ENCODE measurements at regions not wholly inside any gene's neighbourhood (a gene's known extent, or its start where the extent isn't known, plus 50 kb on each side); places are given as distances from the start of the nearest gene placed in this dataset.
"Not testable (repeated sequence)": the region's sequence is repeated elsewhere in the genome, so short reads cannot be mapped to it uniquely, and the experiment has no call there.

DNA sequence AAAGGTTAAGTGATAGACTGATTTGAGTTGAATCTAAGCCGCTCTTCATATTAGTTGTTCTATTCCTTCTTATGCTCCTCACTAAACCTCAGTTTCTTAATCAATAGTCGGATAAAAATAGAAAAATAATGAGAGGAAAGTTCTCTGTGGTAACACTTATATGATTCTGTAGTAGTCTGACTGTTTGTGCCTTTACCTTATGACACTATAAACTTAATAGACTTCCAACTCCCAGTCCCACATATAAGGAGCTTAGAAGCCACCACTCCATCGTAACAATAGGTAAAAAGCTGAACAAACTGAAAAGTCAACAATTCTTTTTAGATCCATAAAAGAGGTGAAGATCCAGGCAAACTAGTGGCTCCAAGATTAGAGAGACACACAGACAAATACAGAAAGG, 192.3 kb downstream of the SPDYE17 start:
- not testable (repeated sequence) for DNase-seq

DNA sequence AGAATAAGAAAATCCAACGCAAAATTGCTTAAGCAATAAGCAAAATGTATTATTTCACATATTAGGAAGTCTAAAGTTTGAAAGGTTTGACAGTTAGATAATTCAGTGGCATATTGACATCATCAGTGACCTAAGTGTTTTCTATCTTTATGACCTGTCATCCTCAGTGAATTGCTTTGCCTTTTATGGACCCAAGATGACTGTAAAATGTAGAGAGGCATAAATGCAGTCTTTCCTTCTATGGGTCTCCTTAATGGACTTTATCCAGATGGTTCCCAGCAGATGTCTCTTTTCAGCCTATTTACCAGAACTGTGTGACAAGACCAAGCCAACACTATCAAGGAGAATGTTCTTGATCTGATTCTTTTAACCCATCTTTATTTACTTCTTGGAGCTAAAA, 192.9 kb downstream of the SPDYE17 start:
- not testable (repeated sequence) for DNase-seq

DNA sequence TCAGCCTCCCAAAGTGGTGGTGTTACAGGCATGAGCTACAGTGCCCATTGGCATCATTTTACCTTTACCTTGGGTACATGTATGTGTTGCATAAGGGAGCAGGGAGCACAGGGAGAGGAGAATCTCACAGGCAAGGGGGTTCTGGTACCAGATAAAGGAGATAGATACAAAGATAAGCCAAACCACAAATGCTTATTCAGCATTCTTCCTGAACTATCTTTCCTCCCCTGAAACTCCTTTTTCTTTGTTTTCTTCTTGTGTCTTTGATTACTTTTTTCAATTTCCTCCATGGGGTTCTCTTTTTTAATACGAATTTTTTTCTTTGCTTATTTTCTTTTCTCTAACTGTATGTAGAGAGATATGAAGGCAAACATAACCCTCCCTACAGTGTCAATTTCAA, 193.8 kb downstream of the SPDYE17 start:
- DNase-seq = not testable (repeated sequence)

DNA sequence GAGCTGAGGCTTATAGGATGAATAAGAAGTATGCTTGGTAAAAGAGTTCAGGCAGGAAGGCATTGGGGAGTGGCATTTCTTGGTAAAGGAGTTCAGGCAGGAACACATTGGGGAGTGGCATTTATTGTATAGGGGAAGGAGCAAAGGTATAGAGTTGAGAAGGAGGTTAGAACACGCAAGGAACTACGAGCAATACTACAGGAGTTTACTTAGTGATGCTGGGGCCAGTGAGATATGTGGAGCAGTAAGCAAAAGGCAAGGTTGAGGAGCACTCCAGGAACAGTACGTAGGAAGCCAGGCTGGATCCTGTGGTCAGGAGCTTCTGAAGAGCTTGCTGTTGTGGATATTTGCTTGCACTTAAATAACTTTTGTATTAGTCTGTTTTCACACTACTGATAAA, 202.2 kb upstream of the POMZP3 start:
- not testable (repeated sequence) for DNase-seq

DNA sequence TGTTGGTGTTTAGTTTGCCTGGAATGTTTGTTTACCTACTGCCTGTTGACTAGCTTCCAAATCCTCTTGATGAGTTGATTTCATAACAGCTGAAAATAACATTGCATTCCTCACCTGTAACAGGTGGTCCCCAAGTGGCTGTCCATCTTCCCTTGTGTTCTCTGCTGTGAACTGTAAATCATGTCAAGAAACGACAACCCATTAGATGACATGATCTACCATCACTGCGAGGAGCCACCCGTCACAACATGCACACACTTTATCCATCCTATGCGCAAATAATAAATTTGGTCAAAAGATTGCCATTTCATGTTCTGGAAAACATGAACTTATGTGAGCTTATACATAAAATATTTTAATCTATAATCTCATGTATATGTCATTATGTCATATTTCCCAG, 199.1 kb upstream of the POMZP3 start:
- DNase-seq = not testable (repeated sequence)

DNA sequence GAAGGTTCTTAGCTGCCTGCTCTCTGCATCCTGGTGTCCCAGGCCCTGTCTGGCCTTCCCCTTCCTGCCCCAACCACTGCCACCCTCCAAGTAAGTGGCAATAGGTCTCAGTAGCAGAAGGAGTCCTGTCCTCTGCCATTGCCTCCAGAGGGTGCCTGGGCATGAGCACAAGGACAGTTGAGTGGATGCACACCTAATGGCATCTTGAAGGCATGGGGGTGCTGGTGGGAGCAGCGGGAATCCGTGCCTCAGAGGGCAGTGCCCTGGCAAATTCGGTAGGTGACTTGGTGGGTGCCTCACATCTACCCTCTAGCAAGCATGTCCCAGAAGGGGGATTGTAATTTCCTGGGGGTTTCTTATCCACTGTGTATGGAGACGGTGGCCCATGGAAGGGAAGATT, 182.8 kb upstream of the POMZP3 start:
- not testable (repeated sequence) for DNase-seq

DNA sequence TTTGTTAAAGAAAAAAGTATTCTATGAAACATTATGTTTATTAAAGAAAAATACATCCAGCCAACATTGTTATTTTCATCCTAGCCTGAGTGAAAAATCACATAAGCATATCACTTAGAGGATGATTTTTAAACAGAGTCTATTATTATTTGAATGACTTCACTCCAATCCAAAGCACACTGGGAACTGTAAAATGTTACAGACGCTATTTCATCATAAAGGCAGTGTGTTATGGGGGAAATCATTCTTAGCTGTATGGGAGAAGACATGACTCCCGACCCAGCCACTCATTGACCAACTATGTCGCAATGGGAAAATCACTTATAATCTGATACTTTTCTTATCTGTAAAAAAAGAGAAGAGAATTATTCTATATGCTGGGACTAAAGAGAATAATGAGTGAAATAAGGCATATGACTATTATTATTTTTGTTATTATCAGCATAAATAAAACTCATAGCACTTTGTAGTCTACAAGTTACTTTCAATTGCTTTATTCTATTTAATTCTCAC, 180.6 kb upstream of the POMZP3 start:
- DNase-seq = not testable (repeated sequence)

DNA sequence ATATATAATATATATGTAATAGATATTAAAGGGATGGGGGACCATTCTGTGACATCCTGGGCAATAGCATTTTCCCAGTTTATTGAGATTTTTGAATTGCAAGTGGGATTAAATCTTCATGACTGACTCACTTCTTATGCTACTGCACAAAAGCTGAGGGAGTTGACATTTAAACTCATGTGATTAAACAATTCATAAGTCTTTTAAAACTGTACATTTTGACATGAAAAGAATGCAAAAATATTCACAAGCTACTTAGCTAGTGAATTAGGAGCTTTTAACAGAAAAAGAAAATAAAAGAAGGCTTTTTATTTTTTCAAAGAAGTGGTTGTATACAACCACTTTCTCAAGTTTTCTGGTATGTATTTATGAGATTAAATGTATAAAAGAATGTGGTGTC, 179.4 kb upstream of the POMZP3 start:
- not testable (repeated sequence) for DNase-seq

DNA sequence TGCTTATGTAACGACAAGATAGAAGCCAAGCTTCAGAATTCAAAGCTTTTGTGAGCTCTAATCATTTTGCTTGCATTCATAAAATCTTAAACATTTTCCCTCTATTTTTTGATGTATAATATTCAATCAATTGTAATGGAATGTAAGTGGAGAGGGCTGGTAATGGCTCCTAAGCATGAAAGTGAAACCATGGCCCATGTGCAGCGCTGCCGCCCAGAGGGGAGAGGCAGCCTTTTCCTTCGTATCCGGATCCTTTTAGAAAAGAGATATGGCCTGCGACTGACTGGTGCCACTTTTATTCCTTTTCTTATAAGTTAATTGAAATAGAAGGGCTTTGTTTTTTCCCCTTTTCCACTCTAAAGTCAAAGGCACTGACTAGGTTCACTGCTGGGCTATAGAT, 178.9 kb upstream of the POMZP3 start:
- DNase-seq = not testable (repeated sequence)

DNA sequence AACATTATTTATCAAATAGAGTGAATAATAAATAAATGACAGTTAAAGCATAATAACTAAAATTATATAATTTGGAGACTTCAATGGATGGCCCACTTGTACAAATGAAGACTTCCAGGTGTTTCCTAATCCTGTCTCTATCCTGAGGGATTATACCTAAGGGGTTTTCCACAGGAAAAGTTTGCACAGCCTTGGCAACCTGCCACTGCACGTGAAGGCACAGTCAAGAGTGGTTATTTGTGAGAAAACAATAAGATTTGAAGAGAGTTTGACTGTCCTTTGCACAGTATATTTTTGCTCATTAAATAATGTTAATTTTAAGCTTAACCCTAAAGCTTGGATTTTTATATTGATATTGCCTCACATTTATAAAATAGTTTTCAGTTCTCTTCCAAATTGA, 178.2 kb upstream of the POMZP3 start:
- DNase-seq = not testable (repeated sequence)

DNA sequence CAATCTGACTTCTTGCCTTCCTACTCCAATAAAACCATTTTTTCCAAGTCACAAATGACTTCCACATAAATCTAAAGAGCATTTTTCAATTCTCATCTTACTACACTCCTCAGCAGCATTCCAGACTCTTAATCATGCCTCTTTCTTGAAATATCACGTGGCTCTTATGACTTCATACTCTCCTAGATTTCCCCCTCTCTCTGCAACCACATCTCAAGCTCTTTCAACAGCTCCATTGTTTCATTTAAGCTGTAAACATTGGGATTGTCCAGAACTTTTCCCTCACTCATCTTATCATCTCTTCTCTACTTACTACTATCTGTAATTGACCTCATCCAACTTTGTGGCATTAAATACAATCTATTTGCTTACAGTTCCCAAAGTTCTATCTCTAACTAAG, 170.6 kb upstream of the POMZP3 start:
- not testable (repeated sequence) for DNase-seq

DNA sequence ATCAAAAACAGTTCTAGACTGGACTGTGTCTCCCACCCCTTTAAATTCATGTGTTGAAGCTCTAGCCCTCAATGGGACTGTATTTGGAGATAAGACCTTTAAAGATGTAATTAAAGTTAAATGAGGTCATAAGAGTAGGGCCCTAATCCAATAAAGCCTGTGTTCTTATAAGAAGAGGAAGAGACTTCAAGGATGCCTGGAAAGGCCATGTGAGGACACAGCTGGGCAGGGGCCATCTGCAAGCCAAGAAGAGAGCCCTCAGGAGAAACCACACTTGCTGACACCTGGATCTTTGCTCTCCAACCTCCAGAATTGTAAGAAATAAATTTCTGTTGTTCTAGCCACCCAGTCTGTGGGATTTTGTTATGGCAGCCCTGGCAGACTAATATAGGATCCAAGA, 153.6 kb upstream of the POMZP3 start:
- DNase-seq = not testable (repeated sequence)

DNA sequence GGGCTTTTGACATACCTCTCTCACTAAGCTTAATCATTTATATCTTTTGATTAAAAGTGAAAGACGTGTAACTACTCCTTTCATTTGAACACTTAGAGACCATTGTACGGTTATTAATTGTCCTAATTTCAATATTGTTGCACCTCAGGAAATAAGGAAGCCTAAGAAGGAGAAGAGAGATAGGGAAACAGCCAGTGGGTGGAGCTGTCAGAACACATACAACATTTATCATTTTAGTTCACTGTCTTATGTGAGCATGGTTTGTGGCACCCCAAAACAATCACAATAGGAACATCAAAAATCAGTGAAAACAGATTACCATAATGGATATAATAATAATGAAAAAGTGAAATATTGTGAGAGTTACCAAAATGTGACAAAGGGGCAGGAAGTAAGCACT, 147.2 kb upstream of the POMZP3 start:
- DNase-seq = not testable (repeated sequence)

DNA sequence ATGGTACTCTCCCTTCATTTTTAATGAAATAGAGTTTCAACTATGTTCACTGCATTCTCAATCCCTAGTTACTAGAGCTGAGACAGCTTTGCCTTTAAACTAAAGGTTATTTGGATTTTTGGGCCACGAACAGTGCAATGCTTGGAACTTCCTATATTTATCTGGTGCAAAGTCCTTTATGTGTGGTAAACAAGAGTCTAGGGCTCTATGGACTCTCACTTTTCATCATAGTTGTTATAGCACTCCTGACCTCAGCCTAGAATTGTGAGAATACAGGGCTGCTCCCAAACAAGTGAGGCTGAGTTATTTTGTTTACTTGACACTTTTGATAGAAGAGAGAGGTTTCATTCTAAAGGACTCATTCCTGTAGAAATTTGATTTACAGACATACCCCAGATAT, 144.9 kb upstream of the POMZP3 start:
- DNase-seq = not testable (repeated sequence)

DNA sequence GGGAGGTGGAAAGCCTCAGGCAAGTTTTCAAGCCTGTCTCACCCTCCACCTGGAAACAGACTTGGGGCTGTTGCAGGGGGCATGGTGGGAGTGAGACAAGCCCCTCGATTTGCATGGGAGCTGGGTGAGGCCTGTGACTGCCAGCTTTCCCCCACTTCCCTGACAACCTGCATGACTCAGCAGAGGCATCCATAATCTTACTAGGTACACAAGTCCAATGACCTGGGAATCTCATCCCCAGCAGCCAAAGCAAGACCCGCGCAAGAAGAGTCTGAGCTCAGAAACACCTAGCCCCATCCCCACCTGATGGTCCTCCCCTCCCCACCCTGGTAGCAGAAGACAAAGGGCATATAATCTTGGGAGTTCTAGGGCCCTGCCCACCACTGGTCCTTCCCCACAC, 136.9 kb upstream of the POMZP3 start:
- DNase-seq = not testable (repeated sequence)

DNA sequence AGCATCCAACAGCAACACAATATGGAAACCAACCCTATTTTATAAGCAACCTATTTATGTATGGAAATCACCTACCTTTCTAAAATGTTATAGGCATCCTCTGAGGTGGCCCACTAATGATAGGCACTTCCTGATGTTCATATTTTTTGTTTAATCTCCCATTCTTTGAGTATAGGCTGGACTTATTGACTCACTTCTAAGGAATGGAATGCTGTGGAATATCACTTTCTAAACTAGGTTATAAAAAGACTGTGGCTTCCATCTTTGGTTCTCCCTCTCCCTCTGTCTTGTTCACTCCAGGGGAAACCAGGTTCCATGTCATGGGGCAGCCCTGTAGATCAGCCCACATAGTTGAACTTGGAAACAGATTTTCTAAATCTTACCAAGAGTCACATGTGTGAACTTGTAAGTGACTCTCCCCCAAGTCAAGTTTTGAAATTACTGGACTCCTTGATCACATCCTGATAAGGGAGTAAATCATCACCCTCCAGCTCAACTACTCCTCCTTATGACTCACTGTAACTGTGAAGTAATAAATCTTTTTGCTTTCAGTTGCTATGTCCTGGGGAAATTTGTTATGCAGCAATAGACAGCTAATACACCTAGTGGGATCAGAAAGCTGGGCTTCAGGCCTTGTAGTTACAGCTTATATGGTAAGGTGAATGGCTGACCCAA, 133.6 kb upstream of the POMZP3 start:
- not testable (repeated sequence) for DNase-seq

DNA sequence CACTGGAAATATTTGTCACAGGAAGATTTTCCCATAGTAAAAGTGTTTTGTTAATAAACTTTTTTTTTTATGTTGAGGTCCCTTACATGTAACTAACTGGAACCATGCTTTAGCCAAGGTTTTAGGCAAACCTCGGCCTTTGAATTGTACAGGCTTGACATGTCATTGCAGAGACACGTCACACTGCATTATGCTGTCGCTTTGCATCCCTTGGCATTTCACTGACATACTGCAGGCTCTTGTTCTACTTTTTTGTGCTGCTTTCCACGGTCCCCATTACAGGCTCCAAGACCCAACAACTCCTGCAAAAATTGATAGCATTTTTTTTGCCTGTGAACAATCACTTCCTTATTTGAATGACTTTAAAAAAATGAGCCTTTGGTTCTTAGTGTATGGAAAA, 112.5 kb upstream of the POMZP3 start:
- not testable (repeated sequence) for DNase-seq

DNA sequence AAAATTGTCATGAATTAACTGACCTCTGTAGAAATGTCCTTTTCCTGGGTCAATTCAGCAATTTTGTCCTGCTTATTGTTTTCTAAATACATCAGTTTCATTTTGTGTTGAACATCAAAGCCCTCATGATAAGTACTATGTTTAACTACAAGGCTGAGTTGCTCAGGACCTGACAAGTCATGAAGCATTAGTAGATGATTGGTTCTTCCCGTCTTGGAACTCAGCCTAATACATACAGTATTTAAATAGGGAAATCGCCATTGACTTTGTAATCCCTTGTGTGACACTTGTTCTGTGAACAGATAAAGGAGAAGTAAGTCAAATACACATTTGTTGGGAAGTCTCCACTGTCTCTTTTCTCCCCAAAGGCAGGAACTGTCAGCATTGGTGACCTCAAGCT, 109.6 kb upstream of the POMZP3 start:
- not testable (repeated sequence) for DNase-seq

DNA sequence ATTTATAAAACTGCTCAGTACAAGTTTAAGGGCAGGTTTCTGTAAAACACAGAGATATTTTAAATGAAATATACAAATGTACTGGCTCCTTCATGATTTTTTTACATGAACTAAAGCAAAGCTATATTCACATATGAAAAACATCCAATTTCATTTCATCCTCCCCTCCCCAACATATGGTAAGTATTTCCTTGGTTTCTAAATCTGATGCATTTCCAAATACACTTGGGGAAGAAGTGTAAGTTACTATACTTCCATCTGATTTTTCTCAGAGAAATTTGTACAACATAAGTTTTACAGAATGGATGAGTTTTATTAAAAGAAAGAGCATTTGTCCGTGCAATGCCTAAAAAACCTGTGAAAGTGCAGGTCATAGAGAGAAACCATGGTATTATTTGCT, 109.0 kb upstream of the POMZP3 start:
- not testable (repeated sequence) for DNase-seq

DNA sequence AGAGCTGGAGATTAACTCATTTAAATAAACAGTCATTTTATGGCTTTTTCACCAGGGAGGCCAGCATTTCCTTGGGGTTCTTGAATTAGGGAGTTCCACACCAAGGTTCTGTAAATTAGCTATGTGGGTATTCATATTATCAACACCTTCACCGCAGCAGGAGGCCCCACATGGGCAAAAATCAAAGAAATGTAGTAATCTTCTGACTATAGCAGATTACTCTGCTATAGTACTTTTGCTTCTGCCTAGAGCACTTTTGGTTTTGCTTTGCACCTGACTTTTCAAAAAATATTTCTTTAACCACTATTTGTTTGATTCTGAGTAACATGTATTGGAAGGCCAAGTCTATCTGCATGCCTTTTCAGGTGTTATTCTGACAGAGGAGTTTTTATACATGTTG, 108.6 kb upstream of the POMZP3 start:
- DNase-seq = not testable (repeated sequence)

DNA sequence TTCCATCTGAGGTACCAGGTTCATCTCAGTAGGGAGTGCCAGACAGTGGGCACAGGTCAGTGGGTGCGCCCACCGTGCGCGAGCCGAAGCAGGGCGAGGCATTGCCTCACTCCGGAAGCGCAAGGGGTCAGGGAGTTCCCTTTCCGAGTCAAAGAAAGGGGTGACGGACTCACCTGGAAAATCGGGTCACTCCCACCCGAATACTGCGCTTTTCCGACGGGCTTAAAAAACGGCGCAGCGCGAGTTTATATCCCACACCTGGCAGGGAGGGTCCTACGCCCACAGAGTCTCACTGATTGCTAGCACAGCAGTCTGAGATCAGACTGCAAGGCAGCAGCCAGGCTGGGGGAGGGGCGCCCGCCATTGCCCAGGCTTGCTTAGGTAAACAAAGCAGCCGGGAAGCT, 101.5 kb upstream of the POMZP3 start:
- not testable (repeated sequence) for DNase-seq

DNA sequence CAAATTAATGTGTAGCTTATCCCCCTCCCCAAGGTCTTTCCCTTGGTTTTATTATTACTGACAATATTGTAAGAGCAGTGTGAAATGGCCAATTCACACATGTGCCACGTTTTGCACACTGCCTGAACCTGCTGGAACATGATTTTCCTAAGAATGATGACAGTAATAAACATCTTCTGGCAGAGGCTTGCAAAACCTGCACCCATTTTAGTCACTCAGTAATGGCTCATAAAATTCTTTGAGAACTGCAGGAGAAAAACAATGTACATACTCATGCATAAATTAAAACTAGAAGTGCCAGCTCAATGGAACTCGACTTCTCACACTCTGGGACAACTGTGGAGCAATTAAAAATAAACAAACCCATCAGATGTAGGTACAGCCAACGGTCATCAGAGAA, 96.8 kb upstream of the POMZP3 start:
- not testable (repeated sequence) for DNase-seq

DNA sequence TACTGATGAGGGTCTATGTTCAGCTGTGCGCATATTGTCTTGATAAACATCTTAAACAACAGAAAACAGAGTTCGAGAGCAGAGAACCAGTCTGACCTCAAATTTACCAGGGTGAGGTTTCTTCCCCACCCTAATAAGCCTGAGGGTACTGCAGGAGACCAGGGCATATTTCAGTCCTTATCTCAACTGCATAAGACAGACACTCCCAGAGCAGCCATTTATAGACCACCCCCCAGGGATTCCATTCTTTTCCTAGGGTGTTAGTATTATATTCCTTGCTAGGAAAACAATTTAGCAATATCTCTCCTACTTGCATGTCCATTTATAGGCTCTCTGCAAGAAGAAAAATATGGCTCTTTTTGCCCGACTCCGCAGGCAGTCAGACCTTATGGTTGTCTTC, 89.5 kb upstream of the POMZP3 start:
- not testable (repeated sequence) for DNase-seq

DNA sequence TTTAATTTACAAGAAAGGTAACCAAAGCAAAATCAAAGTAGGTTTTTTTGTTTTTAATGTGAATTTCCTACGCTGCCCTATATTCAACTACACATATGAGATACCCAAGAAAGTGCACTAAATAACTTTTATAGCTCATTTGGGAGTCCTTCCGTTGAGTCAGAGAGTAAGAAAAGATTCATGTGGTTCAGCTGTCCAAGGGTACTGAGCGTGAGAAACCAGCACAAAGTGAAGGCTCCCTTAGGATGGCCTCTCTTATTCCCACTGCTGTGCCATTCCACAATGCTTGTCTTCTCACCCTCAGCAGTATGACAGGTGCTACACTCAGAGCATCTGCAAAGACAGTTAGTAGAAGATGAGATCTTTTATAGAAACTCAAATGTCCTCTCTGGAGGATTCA, 85.8 kb upstream of the POMZP3 start:
- DNase-seq = not testable (repeated sequence)

DNA sequence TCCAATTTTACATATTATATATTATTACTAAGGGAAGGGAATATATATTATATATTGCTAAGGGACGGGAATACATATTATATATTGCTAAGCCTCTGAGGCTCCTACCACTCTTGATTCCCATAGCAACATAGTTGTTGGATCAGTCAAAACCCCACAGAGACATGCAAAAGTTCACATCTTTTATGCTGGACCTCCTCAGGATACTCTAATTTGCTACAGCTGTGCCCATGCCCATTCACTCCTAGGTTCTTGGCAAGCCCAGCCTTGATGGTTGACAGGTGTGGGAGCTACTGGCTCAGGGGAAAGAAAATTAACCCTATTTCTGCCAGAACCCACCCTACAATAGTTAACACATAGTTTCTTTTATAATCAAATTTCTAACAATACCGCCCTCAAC, 84.6 kb upstream of the POMZP3 start:
- peak in 1 of 2 experiments; percentile 9 for DNase-seq

Data from SHP77 (cell line).